OCI-LY7 (cell line): ENCODE measurements at regions not wholly inside any gene's neighbourhood (a gene's known extent, or its start where the extent isn't known, plus 50 kb on each side); places are given as distances from the start of the nearest gene placed in this dataset.

ENCODE experiments used
- BruUV-seq: library from RNA; stranded (reverse); fragments of 400-500 nt; replicated peaks from 2 replicates; lab custom pipeline; 2021; lab: Mats Ljungman, UMichigan
- CTCF ChIA-PET: fragments of 300-600 bp; sonication (Branson Sonifier 250); formaldehyde crosslinking; loops from one replicate; lab custom pipeline; 2022; ENCODE audit warnings: antibody characterized with exemption; ENCODE audit not compliant: unreplicated experiment; lab: Charles Lee
- POLR2A ChIA-PET: fragments of 300-600 bp; sonication (Branson Sonifier 250); formaldehyde crosslinking; loops from one replicate; lab custom pipeline; 2022; ENCODE audit warnings: antibody characterized with exemption; lab: Charles Lee
- DNase-seq: peaks from one replicate; pipeline ENCODE4 v3.0.0-alpha.2; 2015; ENCODE audit warnings: low spot score
- H2AFZ ChIP-seq: fragments of 200-600 bp; sonication (generic), shearing (Covaris generic); 2 replicates; pipeline ENCODE4 v1.6.1; 2014; ENCODE audit warnings: mild to moderate bottlenecking, antibody characterized with exemption, low read length, moderate library complexity
- H3K27ac ChIP-seq: fragments of 200-600 bp; sonication (generic); 2 replicates; pipeline ENCODE4 v1.5.1; 2014; ENCODE audit warnings: mixed run types, low read depth, mild to moderate bottlenecking, moderate library complexity, low read length, inconsistent platforms; ENCODE audit not compliant: poor library complexity, severe bottlenecking
- H3K36me3 ChIP-seq: fragments of 200-600 bp; sonication (generic); 2 replicates; pipeline ENCODE4 v1.6.1; 2014; ENCODE audit warnings: mild to moderate bottlenecking, antibody characterized with exemption, low read length, moderate library complexity, mixed read lengths; ENCODE audit not compliant: insufficient read depth
- H3K4me1 ChIP-seq: fragments of 200-600 bp; sonication (generic); 2 replicates; pipeline ENCODE4 v1.5.1; 2014; ENCODE audit warnings: mild to moderate bottlenecking, low read length; ENCODE audit not compliant: insufficient read depth, poor library complexity, severe bottlenecking
- H3K4me2 ChIP-seq: fragments of 200-600 bp; sonication (generic); 2 replicates; pipeline ENCODE4 v1.6.1; 2014; ENCODE audit warnings: mild to moderate bottlenecking, low read length
- H3K4me3 ChIP-seq: fragments of 200-600 bp; sonication (generic); 2 replicates; pipeline ENCODE4 v1.5.1; 2014; ENCODE audit warnings: mild to moderate bottlenecking, low read depth, low read length; ENCODE audit not compliant: poor library complexity, severe bottlenecking
- H3K79me2 ChIP-seq: fragments of 200-600 bp; sonication (generic); 2 replicates; pipeline ENCODE4 v1.6.1; 2016; ENCODE audit warnings: low read depth, mild to moderate bottlenecking, low read length, moderate library complexity, mixed read lengths; ENCODE audit not compliant: insufficient read depth
- H3K9me2 ChIP-seq: fragments of 200-600 bp; sonication (generic); 2 replicates; pipeline ENCODE4 v1.6.1; 2016; ENCODE audit warnings: mild to moderate bottlenecking, low read length, mixed read lengths; ENCODE audit not compliant: insufficient read depth
- H3K9me3 ChIP-seq: fragments of 200-600 bp; sonication (generic); 2 replicates; pipeline ENCODE4 v1.6.1; 2014; ENCODE audit warnings: mild to moderate bottlenecking, mixed run types, low read length, mixed read lengths
- H4K20me1 ChIP-seq: fragments of 200-600 bp; sonication (generic); 2 replicates; pipeline ENCODE4 v1.6.1; 2014; ENCODE audit warnings: mild to moderate bottlenecking, antibody characterized with exemption, low read length, moderate library complexity, mixed read lengths; ENCODE audit not compliant: insufficient read depth
- EZH2phosphoT487 ChIP-seq: fragments of 200-600 bp; sonication (generic); IDR thresholded peaks from 2 replicates; pipeline ENCODE4 v1.6.1; 2018; ENCODE audit warnings: low read depth, borderline replicate concordance, mild to moderate bottlenecking, mixed run types, antibody characterized with exemption, low read length, moderate library complexity, mixed read lengths
- intact Hi-C: fragments of 100-400 bp; cut with micrococcal nuclease; formaldehyde crosslinking; loops from one replicate; pipeline ENCODE4 v1.10.0; 2022; ENCODE audit not compliant: unreplicated experiment
- TF ChIP-seq, protein P1 (sequence below): fragments of 200-600 bp; sonication (generic); conservative IDR thresholded peaks from 2 replicates; pipeline ENCODE4 v1.5.1; 2014; ENCODE audit warnings: mild to moderate bottlenecking, antibody characterized with exemption, low read length, moderate library complexity, mixed read lengths

DNA sequence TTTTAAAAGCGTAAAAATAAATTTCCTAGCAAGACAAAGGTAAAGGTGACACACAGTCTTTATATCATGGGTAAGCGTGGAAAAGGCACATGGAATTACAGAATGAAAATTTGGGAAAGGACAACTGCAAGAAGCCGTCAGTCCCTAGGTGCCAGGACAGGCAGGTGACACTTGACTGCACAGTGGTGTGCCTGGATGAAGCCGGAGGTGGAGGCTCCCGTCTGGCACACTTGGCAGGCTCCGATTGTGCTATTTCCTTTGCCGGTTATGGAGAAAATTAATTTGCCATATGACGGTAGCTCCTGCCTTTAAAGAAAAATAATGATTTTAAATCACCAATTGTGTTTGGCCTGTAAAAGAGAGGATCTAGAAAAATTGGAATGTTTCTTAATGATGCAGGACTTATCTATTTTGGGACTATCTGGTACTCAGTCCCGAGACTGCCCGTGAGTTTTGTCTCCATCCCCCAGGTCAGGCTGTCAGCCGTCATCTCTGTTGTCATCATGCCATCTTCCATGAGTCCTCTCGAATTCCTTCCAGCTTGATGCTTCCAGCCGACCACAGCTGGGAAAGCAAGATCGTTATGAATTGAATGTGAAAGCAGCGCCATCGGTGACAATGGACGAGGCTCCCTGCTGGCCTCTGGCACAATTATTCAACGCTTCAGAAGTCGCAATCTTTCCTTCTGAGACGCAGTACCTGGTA is 56.2 kb upstream of the MGMT start:
- H2AFZ ChIP-seq: no peak overlapping the region
- no peaks in the 10 kb centered on the region for H3K4me1 ChIP-seq
- no TSS peak for BruUV-seq
- no peak for DNase-seq
- no peaks in the 10 kb centered on the region for H3K79me2 ChIP-seq
- H3K4me2 ChIP-seq: no peak overlapping the region
- CTCF ChIA-PET: no interaction called here
- no peak overlapping the region for H3K4me3 ChIP-seq
- H3K9me2 ChIP-seq: no peaks in the 10 kb centered on the region
- no peaks in the 10 kb centered on the region for H4K20me1 ChIP-seq
- no peaks in the 10 kb centered on the region for H3K9me3 ChIP-seq
- POLR2A ChIA-PET: no interaction called here
- intact Hi-C loops: no loop called here
- no peaks in the 10 kb centered on the region for H3K36me3 ChIP-seq
- no peak overlapping the region for H3K27ac ChIP-seq
- TF ChIP-seq, protein P1, sequence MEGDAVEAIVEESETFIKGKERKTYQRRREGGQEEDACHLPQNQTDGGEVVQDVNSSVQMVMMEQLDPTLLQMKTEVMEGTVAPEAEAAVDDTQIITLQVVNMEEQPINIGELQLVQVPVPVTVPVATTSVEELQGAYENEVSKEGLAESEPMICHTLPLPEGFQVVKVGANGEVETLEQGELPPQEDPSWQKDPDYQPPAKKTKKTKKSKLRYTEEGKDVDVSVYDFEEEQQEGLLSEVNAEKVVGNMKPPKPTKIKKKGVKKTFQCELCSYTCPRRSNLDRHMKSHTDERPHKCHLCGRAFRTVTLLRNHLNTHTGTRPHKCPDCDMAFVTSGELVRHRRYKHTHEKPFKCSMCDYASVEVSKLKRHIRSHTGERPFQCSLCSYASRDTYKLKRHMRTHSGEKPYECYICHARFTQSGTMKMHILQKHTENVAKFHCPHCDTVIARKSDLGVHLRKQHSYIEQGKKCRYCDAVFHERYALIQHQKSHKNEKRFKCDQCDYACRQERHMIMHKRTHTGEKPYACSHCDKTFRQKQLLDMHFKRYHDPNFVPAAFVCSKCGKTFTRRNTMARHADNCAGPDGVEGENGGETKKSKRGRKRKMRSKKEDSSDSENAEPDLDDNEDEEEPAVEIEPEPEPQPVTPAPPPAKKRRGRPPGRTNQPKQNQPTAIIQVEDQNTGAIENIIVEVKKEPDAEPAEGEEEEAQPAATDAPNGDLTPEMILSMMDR: no peak
- no peak for TF ChIP-seq EZH2phosphoT487

DNA sequence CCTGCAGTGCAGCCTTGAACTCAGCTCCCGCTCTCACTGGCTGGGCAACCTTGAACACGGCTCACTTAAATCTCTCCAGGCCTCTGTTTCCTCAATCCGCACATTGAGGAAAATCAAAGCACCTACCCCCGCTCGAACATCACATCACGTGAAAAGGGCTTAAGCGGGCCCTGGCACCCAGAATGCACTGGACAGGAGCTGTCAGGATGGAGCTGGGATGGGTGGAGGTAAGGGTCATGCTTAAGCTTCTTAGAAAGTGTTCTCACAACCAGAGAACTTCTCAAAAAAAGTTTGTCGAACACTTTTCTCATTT is 55.7 kb upstream of the MGMT start:
- no peak for TF ChIP-seq EZH2phosphoT487
- TF ChIP-seq, protein P1: no peak
- ChIA-PET CTCF (no interaction called here), POLR2A (no interaction called here)
- Histone ChIP-seq H3K9me3 (no peaks in the 10 kb centered on the region), H3K4me1 (no peaks in the 10 kb centered on the region), H3K4me2 (no peak overlapping the region), H3K4me3 (no peak overlapping the region), H3K79me2 (no peaks in the 10 kb centered on the region), H2AFZ (no peak overlapping the region), H3K9me2 (no peaks in the 10 kb centered on the region), H4K20me1 (no peaks in the 10 kb centered on the region), H3K27ac (no peak overlapping the region), H3K36me3 (no peaks in the 10 kb centered on the region)
- BruUV-seq: no TSS peak
- no peak for DNase-seq
- intact Hi-C loops: no loop called here

DNA sequence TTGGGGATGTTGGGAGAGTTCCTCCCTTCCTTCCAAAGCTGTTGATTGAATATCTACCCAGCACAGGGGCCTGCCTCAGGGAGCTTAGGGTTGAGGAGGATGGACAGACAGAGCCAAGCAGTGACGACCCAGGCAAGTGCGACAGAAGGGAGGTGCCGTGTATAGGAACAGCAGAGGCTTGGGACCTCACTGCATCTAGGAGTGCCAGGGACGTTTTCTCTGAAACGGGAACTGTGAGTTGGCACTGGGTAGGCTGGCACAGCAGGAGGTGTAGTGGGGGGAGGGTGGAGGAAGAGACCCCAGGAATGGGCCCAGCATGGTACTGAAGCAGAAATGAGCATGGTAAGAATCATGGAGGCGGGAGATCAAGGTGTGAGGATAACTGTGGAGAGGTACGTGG is 55.3 kb upstream of the MGMT start:
- H3K36me3 ChIP-seq: no peaks in the 10 kb centered on the region
- POLR2A ChIA-PET: no interaction called here

More for the DNA sequence above, 55.3 kb upstream of the MGMT start:
- Histone ChIP-seq H3K9me3 (no peaks in the 10 kb centered on the region), H3K4me3 (no peak overlapping the region), H3K79me2 (no peaks in the 10 kb centered on the region), H3K4me2 (no peak overlapping the region), H3K4me1 (no peaks in the 10 kb centered on the region), H4K20me1 (no peaks in the 10 kb centered on the region), H3K27ac (no peak overlapping the region), H2AFZ (no peak overlapping the region), H3K9me2 (no peaks in the 10 kb centered on the region)
- no peak for DNase-seq
- CTCF ChIA-PET: no interaction called here
- intact Hi-C loops: no loop called here
- no TSS peak for BruUV-seq
- TF ChIP-seq, protein P1: no peak
- TF ChIP-seq EZH2phosphoT487: no peak
